Mucosa of rectum (tissue), 2 donors: ENCODE measurements at regions not wholly inside any gene's neighbourhood (a gene's known extent, or its start where the extent isn't known, plus 50 kb on each side); places are given as distances from the start of the nearest gene placed in this dataset.

Source experiments
- H3K27ac ChIP-seq, 2 donors: one replicate each; pipeline ENCODE4 v1.7.0; 2013; ENCODE audit warnings: inconsistent platforms in 2 of 2, low read depth in 2 of 2, low read length in 2 of 2
- H3K27me3 ChIP-seq, 2 donors: one replicate each; pipeline ENCODE4 v1.7.0; 2013; ENCODE audit warnings: low read length in 2 of 2; ENCODE audit not compliant: control insufficient read depth in 2 of 2, insufficient read depth in 2 of 2
- H3K36me3 ChIP-seq, 2 donors: one replicate each; pipeline ENCODE4 v1.7.0; 2013; ENCODE audit warnings: low read length in 2 of 2; ENCODE audit not compliant: control insufficient read depth in 2 of 2, insufficient read depth in 2 of 2
- H3K4me1 ChIP-seq, 2 donors: one replicate each; pipeline ENCODE4 v1.7.0; 2013; ENCODE audit warnings: low read length in 2 of 2, mild to moderate bottlenecking in 1 of 2; ENCODE audit not compliant: control insufficient read depth in 2 of 2, insufficient read depth in 2 of 2
- H3K4me3 ChIP-seq, 2 donors: one replicate each; pipeline ENCODE4 v1.7.0; 2013; ENCODE audit warnings: low read length in 2 of 2
- H3K9ac ChIP-seq, 2 donors: one replicate each; pipeline ENCODE4 v1.7.0; 2013; ENCODE audit warnings: low read length in 2 of 2, low read depth in 1 of 2, mild to moderate bottlenecking in 1 of 2
- H3K9me3 ChIP-seq, 2 donors: one replicate each; pipeline ENCODE4 v1.7.0; 2013; ENCODE audit warnings: low read length in 2 of 2; ENCODE audit not compliant: control insufficient read depth in 2 of 2
- donor health status: healthy.
- donor health status: Normal muscosa, but diverticular disease.

DNA sequence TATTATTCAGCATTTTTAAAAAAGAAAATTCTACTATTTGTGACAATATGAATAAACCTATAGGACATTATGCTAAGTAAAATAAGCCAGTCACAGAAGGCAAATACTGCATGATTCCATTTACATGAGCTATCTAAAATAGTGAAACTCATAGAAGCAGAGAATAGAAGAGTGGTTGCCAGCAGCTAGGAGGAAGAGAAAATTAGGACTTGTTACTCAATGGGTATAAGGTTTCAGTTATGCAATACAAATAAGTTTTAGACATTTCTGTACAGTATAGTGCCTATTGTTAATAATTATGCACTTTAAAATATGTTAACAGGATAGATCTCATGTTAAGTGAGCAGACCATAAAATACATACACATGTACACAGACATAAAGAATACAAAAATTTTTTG is 73.8 kb upstream of the SPINK5 start:
- Histone ChIP-seq H3K36me3 (no peaks in the 10 kb centered on the region), H3K27ac (no peak overlapping the region), H3K9me3 (no peaks in the 10 kb centered on the region), H3K4me3 (no peak overlapping the region), H3K9ac (no peak overlapping the region), H3K27me3 (peaks cover 0 to 2% of the 10 kb centered on the region in 2 donors), H3K4me1 (no peaks in the 10 kb centered on the region)

DNA sequence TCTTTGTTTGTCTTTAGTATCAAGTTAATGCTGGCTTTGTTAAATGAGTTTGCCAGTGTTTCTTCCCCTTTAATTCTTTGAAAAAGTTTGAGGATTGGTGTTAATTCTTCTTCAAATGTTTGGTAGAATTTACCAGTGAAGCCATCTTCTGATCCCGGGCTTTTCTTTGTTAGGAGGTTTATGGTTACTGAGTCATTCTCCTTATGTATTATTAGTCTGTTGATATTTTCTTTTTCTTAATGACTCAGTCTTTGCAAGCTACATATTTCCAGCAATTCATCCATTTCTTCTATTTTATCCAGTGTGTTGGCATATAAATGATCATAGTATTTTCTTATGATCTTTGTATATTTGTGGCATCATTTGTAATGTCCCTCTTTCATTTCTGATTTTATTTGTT is 74.5 kb upstream of the SPINK5 start:
- H3K36me3 ChIP-seq: no peaks in the 10 kb centered on the region
- H3K4me3 ChIP-seq: no peak overlapping the region
- H3K9ac ChIP-seq: no peak overlapping the region
- no peaks in the 10 kb centered on the region for H3K9me3 ChIP-seq
- H3K27me3 ChIP-seq: peaks cover 0 to 2% of the 10 kb centered on the region in 2 donors
- no peaks in the 10 kb centered on the region for H3K4me1 ChIP-seq
- H3K27ac ChIP-seq: no peak overlapping the region

DNA sequence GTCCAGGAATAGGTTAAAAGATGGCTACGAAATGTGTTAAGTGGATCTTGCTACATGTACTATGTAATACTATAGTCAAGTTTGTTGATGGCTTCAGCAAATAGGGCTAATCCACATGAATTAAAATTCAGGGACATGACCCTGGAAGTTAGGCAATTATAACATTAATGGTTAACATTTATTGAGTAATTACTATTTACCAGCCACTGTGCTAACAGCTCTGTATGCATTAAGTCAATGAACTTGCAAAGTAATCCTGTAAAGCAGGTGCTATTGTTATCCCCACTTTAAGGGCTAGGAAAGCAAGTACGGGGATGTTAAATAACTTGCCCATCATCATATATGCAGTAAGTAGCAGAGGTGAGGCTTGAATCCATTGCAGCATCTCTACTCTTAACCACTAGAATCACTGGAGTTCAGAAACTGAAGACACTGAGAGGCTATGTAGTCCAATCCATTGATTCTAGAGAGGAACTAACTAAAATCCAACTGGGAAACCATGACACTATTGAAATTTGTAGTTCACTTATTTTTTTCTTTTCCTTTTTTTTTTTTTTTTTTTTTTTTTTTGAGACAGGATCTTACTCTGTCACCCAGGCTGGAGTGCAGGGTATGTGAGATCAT is 77.5 kb upstream of the SPINK5 start:
- no peak overlapping the region for H3K27ac ChIP-seq
- H3K9ac ChIP-seq: no peak overlapping the region
- no peaks in the 10 kb centered on the region for H3K36me3 ChIP-seq
- no peak overlapping the region for H3K4me3 ChIP-seq
- H3K27me3 ChIP-seq: no peaks in the 10 kb centered on the region
- H3K4me1 ChIP-seq: no peaks in the 10 kb centered on the region
- no peaks in the 10 kb centered on the region for H3K9me3 ChIP-seq

DNA sequence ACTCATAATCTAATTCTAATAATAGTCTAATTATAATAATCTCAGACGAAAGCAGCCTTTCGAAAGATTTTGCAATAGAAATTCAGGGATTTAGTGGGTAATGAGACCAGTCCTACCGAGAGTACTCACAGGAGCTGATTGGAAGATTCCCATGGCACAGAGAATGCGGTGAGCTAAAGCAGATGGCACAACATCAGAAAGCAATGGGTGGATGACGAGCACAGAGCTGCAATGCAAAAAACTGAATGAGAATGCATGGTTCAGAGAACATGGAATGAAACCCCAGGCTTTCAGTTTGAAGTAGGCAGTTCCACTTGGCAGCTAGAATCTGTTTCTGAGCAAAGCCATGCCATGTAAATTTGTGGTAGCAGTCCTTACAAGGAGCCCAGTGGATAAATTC is 78.2 kb upstream of the SPINK5 start:
- no peaks in the 10 kb centered on the region for H3K4me1 ChIP-seq
- H3K36me3 ChIP-seq: no peaks in the 10 kb centered on the region
- H3K4me3 ChIP-seq: no peak overlapping the region
- no peak overlapping the region for H3K27ac ChIP-seq
- H3K9ac ChIP-seq: no peak overlapping the region
- H3K27me3 ChIP-seq: no peaks in the 10 kb centered on the region
- H3K9me3 ChIP-seq: no peaks in the 10 kb centered on the region

DNA sequence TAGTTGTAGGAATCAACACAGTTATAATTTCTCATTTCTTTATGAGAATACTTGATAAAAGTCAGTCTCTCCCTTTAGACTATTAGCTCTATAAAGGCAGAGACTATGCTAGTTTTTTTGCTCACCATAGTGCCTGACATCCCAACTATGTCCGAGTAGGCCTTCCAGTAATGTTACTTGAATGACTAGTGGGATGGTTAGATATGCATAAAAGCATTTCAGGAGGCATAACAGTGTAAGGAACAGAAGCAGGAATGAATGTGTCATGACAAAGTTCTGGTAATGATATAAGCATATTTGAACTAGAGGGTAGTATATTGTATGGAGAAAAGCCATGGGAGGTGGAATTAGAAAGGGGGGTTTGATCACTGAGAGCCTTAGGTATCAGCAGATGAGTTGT is 77.4 kb upstream of the C5orf46 start:
- Histone ChIP-seq H3K9ac (no peak overlapping the region), H3K4me3 (no peak overlapping the region), H3K9me3 (no peaks in the 10 kb centered on the region), H3K4me1 (no peaks in the 10 kb centered on the region), H3K27ac (no peak overlapping the region), H3K36me3 (no peaks in the 10 kb centered on the region), H3K27me3 (no peaks in the 10 kb centered on the region)

DNA sequence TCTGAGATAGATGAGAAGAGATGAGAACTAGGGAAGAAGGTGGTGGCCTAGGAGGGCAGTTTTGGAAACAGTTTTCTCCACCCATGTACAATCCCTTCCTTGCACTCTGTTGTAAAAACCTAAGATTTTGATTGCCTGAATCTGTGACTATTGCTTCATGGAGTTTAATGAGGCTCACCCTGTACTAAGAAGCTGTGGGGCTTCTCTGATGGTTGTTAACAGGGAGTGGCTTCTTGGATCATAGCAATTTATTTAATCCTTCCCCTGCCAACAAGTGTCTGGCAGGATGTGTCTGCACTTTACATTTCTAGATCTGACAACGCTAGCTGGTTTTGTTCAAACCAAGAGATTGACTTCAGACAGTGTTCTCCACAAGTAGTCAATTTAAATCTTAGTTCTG is 74.7 kb upstream of the C5orf46 start:
- H3K36me3 ChIP-seq: no peaks in the 10 kb centered on the region
- no peak overlapping the region for H3K27ac ChIP-seq
- no peaks in the 10 kb centered on the region for H3K4me1 ChIP-seq

DNA sequence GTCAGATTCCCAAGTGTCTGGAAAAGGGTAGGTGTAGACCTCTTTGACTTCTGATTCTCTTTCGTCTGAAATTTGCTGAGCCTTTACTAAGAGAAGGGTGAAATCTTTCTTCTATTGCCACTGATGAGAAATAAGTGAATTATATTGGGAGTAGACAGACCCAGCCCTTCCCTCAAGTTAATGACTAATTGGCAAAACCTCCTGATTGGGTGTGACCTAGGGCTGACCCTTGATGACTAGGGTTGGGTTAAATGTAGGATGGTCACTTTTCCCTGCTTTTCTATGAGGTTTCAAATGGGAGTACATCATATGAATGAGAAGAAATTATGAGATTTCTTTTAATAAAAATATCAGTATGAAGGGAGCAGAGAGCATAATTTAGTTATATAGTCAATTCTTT is 73.4 kb upstream of the C5orf46 start:
- H3K4me3 ChIP-seq: no peak overlapping the region
- no peaks in the 10 kb centered on the region for H3K4me1 ChIP-seq
- H3K36me3 ChIP-seq: no peaks in the 10 kb centered on the region
- H3K27me3 ChIP-seq: no peaks in the 10 kb centered on the region
- no peak overlapping the region for H3K27ac ChIP-seq
- H3K9ac ChIP-seq: no peak overlapping the region
- no peaks in the 10 kb centered on the region for H3K9me3 ChIP-seq

More for the DNA sequence above, 74.7 kb upstream of the C5orf46 start:
- H3K9ac ChIP-seq: no peak overlapping the region
- H3K4me3 ChIP-seq: no peak overlapping the region
- no peaks in the 10 kb centered on the region for H3K9me3 ChIP-seq
- no peaks in the 10 kb centered on the region for H3K27me3 ChIP-seq

DNA sequence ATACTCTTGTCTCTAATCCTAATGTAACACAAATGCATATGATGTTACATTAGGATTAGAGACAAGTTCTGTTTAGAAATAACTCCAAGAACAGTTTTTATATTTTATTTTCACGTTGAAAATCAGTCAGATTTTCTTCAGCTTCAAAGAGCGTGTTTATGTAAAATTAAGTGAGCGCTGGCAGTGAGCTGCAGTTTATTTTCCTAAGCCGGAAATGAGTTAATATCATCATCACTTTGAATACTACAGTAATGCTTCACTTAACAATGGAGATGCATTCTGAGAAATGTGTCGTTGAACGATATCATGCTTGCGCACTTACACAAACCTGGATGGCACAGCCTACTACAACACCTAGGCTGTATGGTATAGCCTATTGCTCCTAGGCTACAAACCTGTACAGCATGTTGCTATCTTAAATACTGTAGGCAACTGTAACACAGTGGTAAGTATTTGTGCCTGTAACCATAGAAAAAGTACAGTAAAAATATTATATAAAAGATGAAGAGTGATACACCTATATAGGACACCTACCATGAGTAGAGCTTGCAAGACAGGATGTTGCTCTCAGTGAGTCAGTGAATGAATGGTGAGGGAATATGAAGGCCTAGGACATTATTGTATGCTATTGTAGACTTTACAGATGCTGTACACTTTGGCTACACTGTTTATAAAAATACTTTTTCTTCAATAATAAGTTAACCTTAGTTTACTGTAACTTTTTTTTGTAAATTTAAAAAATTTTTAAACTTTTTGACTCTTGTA is 65.9 kb upstream of the C5orf46 start:
- Histone ChIP-seq H3K4me3 (no peak overlapping the region), H3K4me1 (no peaks in the 10 kb centered on the region), H3K9me3 (no peaks in the 10 kb centered on the region), H3K9ac (no peak overlapping the region), H3K27me3 (no peaks in the 10 kb centered on the region), H3K27ac (no peak overlapping the region), H3K36me3 (no peaks in the 10 kb centered on the region)

DNA sequence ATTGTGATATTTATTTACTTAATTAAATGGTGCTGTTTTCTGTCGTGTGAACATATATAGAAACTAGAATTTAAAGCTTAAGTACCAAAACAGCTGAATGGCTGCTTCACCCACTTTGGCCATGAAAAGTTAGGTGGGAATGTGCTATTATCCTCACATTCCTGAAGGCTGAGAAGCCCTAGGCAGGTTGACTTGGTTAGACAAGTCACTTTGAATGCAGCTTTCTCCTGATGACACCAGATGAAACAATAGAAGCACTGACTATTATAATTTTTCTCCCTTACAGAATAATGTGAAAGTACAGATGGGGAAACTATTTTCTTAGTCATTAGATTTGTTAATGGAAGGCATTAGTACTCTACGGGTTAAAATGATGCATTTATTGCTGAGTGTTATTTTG is 65.1 kb upstream of the C5orf46 start:
- Histone ChIP-seq H3K27ac (no peak overlapping the region), H3K36me3 (no peaks in the 10 kb centered on the region), H3K9me3 (no peaks in the 10 kb centered on the region), H3K4me3 (no peak overlapping the region), H3K4me1 (no peaks in the 10 kb centered on the region), H3K9ac (no peak overlapping the region), H3K27me3 (no peaks in the 10 kb centered on the region)

DNA sequence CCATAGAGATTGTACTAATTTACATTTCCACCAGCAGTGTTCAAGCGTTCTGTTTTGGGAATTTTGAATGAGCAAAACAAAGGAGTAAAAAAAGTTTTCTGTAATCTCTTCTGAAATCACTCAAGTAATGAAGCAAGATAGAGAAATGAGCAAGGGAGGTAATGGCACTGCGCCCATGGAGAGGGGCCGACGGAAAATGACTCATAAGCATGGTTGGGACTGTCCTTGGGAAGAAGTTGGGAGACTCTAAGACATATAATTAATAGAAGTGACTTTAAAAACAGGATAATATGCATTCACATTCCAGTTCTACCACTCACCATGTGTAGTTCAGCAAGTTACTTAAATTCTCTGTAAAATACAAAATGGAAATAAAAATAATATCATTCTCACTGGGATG is 62.5 kb upstream of the C5orf46 start:
- Histone ChIP-seq H3K27me3 (no peaks in the 10 kb centered on the region), H3K36me3 (no peaks in the 10 kb centered on the region), H3K9ac (no peak overlapping the region), H3K9me3 (no peaks in the 10 kb centered on the region), H3K4me1 (no peaks in the 10 kb centered on the region), H3K4me3 (no peak overlapping the region), H3K27ac (no peak overlapping the region)
